Peyer's patch (tissue), 4 donors: ENCODE measurements at regions not wholly inside any gene's neighbourhood (a gene's known extent, or its start where the extent isn't known, plus 50 kb on each side); places are given as distances from the start of the nearest gene placed in this dataset.
"Not testable (repeated sequence)": the region's sequence is repeated elsewhere in the genome, so short reads cannot be mapped to it uniquely, and the experiment has no call there.

Source experiments
- DNase-seq, 3 donors: peaks; one replicate each; pipeline ENCODE4 v3.0.0-alpha.2; 2017 to 2019
- H3K27ac ChIP-seq, 4 donors: fragments of 200-600 bp; sonication (generic); one replicate each; pipeline ENCODE4 v1.5.1; 2016 to 2019
- H3K27me3 ChIP-seq, 2 donors: fragments of 200-600 bp; sonication (generic); one replicate each; pipeline ENCODE4 v1.5.1; 2019
- H3K36me3 ChIP-seq, 3 donors: fragments of 200-600 bp; sonication (generic); one replicate each; pipeline ENCODE4 v1.5.1; 2016 to 2019
- H3K4me1 ChIP-seq, 4 donors: fragments of 200-600 bp; sonication (generic); one replicate each; pipeline ENCODE4 v1.5.1; 2016 to 2019
- H3K4me3 ChIP-seq, 4 donors: fragments of 200-600 bp; sonication (generic); 1 replicate in 3 of 4; 2 replicates in 1 of 4; pipeline ENCODE4 v1.5.1; 2016 to 2019; ENCODE audit warnings: mild to moderate bottlenecking in 1 of 4
- H3K9me3 ChIP-seq, 4 donors: fragments of 200-600 bp; sonication (generic); one replicate each; pipeline ENCODE4 v1.5.1; 2016 to 2019; ENCODE audit warnings: mild to moderate bottlenecking in 1 of 4
- CTCF ChIP-seq, 6 experiments: fragments of 450-650 bp in 4 of 6; fragments of 200-600 bp in 2 of 6; sonication (generic) in 1 of 6; IDR thresholded peaks; one replicate each; pipeline ENCODE4 v1.5.1; 2017 to 2019; ENCODE audit warnings: antibody characterized with exemption in 6 of 6, mild to moderate bottlenecking in 3 of 6, moderate library complexity in 1 of 6
- POLR2A ChIP-seq, 2 donors: fragments of 450-650 bp; IDR thresholded peaks; one replicate each; pipeline ENCODE4 v1.5.1; 2017; ENCODE audit warnings: antibody characterized with exemption in 2 of 2, mild to moderate bottlenecking in 2 of 2, moderate library complexity in 2 of 2

GRCh38 chr11:90426442-90426841, 203.6 kb upstream of the CHORDC1 start:
- Histone ChIP-seq H3K4me3 (no peak overlapping the region), H3K27me3 (no peaks in the 10 kb centered on the region), H3K4me1 (no peaks in the 10 kb centered on the region), H3K27ac (no peak overlapping the region), H3K36me3 (no peaks in the 10 kb centered on the region), H3K9me3 (no peaks in the 10 kb centered on the region)
- no peak for TF ChIP-seq POLR2A (IDR thresholded peaks at IDR 0.05)
- no peak for TF ChIP-seq CTCF (IDR thresholded peaks at IDR 0.05)
- no peak for DNase-seq

- no peak overlapping the region for H3K27ac ChIP-seq
Measured at GRCh38 chr11:90423378-90423777, 200.5 kb upstream of the CHORDC1 start.

GRCh38 chr11:90422787-90423186, 199.9 kb upstream of the CHORDC1 start:
- not testable (repeated sequence) for H3K27me3 ChIP-seq, H3K4me1 ChIP-seq, H3K27ac ChIP-seq, H3K36me3 ChIP-seq, DNase-seq, H3K9me3 ChIP-seq, H3K4me3 ChIP-seq

More at GRCh38 chr11:90423378-90423777, 200.5 kb upstream of the CHORDC1 start:
- DNase-seq, result no peak
- no peak overlapping the region for H3K4me3 ChIP-seq
- TF ChIP-seq CTCF (IDR thresholded peaks at IDR 0.05), result no peak
- TF ChIP-seq POLR2A (IDR thresholded peaks at IDR 0.05), result no peak
- no peaks in the 10 kb centered on the region for H3K36me3 ChIP-seq
- H3K27me3 ChIP-seq, result no peaks in the 10 kb centered on the region
- no peaks in the 10 kb centered on the region for H3K9me3 ChIP-seq
- no peaks in the 10 kb centered on the region for H3K4me1 ChIP-seq

GRCh38 chr11:90414221-90414620, 191.4 kb upstream of the CHORDC1 start:
- H3K9me3 ChIP-seq, result no peaks in the 10 kb centered on the region
- no peaks in the 10 kb centered on the region for H3K36me3 ChIP-seq
- no peak overlapping the region for H3K4me3 ChIP-seq
- DNase-seq, result no peak
- H3K4me1 ChIP-seq, result no peaks in the 10 kb centered on the region
- no peak for TF ChIP-seq CTCF (IDR thresholded peaks at IDR 0.05)
- TF ChIP-seq POLR2A (IDR thresholded peaks at IDR 0.05), result no peak
- H3K27me3 ChIP-seq, result no peaks in the 10 kb centered on the region
- H3K27ac ChIP-seq, result no peak overlapping the region

GRCh38 chr11:90407350-90407749, 184.5 kb upstream of the CHORDC1 start:
- Histone ChIP-seq H3K9me3 (no peaks in the 10 kb centered on the region), H3K27me3 (no peaks in the 10 kb centered on the region), H3K4me3 (no peak overlapping the region), H3K4me1 (no peaks in the 10 kb centered on the region), H3K27ac (no peak overlapping the region), H3K36me3 (no peaks in the 10 kb centered on the region)
- TF ChIP-seq CTCF (IDR thresholded peaks at IDR 0.05), result no peak
- TF ChIP-seq POLR2A (IDR thresholded peaks at IDR 0.05), result no peak
- DNase-seq, result no peak

GRCh38 chr11:90392692-90393091, 169.8 kb upstream of the CHORDC1 start:
- H3K9me3 ChIP-seq, result no peaks in the 10 kb centered on the region
- TF ChIP-seq CTCF (IDR thresholded peaks at IDR 0.05) (no peak), POLR2A (IDR thresholded peaks at IDR 0.05) (no peak)
- H3K36me3 ChIP-seq, result no peaks in the 10 kb centered on the region

More at GRCh38 chr11:90392692-90393091, 169.8 kb upstream of the CHORDC1 start:
- no peak overlapping the region for H3K4me3 ChIP-seq
- no peaks in the 10 kb centered on the region for H3K27me3 ChIP-seq
- no peak overlapping the region for H3K27ac ChIP-seq
- DNase-seq, result no peak
- H3K4me1 ChIP-seq, result no peaks in the 10 kb centered on the region
